ENCODE measurements at regions not wholly inside any gene's neighbourhood (a gene's known extent, or its start where the extent isn't known, plus 50 kb on each side); places are given as distances from the start of the nearest gene placed in this dataset.

- H3K9me3 ChIP-seq: no peaks in the 10 kb centered on the region
- no peaks in the 10 kb centered on the region for H3K36me3 ChIP-seq (replicated peaks in 1 of 2; ENCODE audit: insufficient read depth in 1 of 2, low read depth in 2 of 2)
- TF ChIP-seq CTCF (IDR thresholded peaks at IDR 0.05) (no peak), POLR2A (IDR thresholded peaks at IDR 0.05) (no peak)
- no peak overlapping the region for H3K27ac ChIP-seq
- intact Hi-C loops (cut with DNase I): no loop called here
- no peak overlapping the region for H3K4me3 ChIP-seq
- H3K4me1 ChIP-seq: no peaks in the 10 kb centered on the region
- peaks cover 0 to 3% of the 10 kb centered on the region in 2 donors for H3K27me3 ChIP-seq
- DNase-seq: no peak
- no peak for ATAC-seq
- 68 to 70% methylated on average over 15 of the region's 15 CpGs for WGBS, 2 donors
Measured at GRCh38 chr11:131234221-131234620, 136.2 kb upstream of the NTM start.

- intact Hi-C loops (cut with DNase I): no loop called here
- DNase-seq (no peak), ATAC-seq (no peak)
- no peak overlapping the region for H3K4me3 ChIP-seq
- WGBS, 2 donors: 47 to 59% methylated on average over 18 to 20 of the region's 20 CpGs
- H3K27me3 ChIP-seq: peaks cover 0 to 3% of the 10 kb centered on the region in 2 donors
- no peaks in the 10 kb centered on the region for H3K9me3 ChIP-seq
- no peak overlapping the region for H3K27ac ChIP-seq
- H3K36me3 ChIP-seq (replicated peaks in 1 of 2; ENCODE audit: insufficient read depth in 1 of 2, low read depth in 2 of 2): no peaks in the 10 kb centered on the region
- TF ChIP-seq CTCF (IDR thresholded peaks at IDR 0.05) (no peak), POLR2A (IDR thresholded peaks at IDR 0.05) (no peak)
- H3K4me1 ChIP-seq: no peaks in the 10 kb centered on the region
Measured at GRCh38 chr11:131235328-131236298, 134.8 kb upstream of the NTM start.

- no peak for DNase-seq
- no peak overlapping the region for H3K27ac ChIP-seq
- no peaks in the 10 kb centered on the region for H3K9me3 ChIP-seq
- no peaks in the 10 kb centered on the region for H3K36me3 ChIP-seq (replicated peaks in 1 of 2; ENCODE audit: insufficient read depth in 1 of 2, low read depth in 2 of 2)
- 51 to 54% methylated on average over 7 of the region's 7 CpGs for WGBS, 2 donors
- intact Hi-C loops (cut with DNase I): no loop called here
- no peaks in the 10 kb centered on the region for H3K4me1 ChIP-seq
- TF ChIP-seq POLR2A (IDR thresholded peaks at IDR 0.05): no peak
- no peak for TF ChIP-seq CTCF (IDR thresholded peaks at IDR 0.05)
- ATAC-seq: no peak
- no peak overlapping the region for H3K4me3 ChIP-seq
- peaks cover 0 to 3% of the 10 kb centered on the region in 2 donors for H3K27me3 ChIP-seq
Measured at GRCh38 chr11:131240421-131240820, 130.0 kb upstream of the NTM start.

- Histone ChIP-seq H3K9me3 (no peaks in the 10 kb centered on the region), H3K4me3 (no peak overlapping the region), H3K36me3 (replicated peaks in 1 of 2; ENCODE audit: insufficient read depth in 1 of 2, low read depth in 2 of 2) (no peaks in the 10 kb centered on the region), H3K27me3 (no peaks in the 10 kb centered on the region), H3K4me1 (no peaks in the 10 kb centered on the region), H3K27ac (no peak overlapping the region)
- intact Hi-C loops (cut with DNase I): no loop called here
- TF ChIP-seq POLR2A (IDR thresholded peaks at IDR 0.05) (no peak), CTCF (IDR thresholded peaks at IDR 0.05) (no peak)
- no peak for ATAC-seq
- 86 to 90% methylated on average over 1 of the region's 1 CpG for WGBS, 2 donors
- no peak for DNase-seq
Measured at GRCh38 chr11:131242476-131243000, 127.9 kb upstream of the NTM start.
